Lower leg skin (tissue), 3 donors: ENCODE measurements at regions not wholly inside any gene's neighbourhood (a gene's known extent, or its start where the extent isn't known, plus 50 kb on each side); places are given as distances from the start of the nearest gene placed in this dataset.

ENCODE experiments used
- CTCF ChIP-seq, 3 donors: fragments of 450-650 bp; IDR thresholded peaks; one replicate each; pipeline ENCODE4 v1.5.1; 2016; ENCODE audit warnings: antibody characterized with exemption in 3 of 3, mild to moderate bottlenecking in 3 of 3, moderate library complexity in 2 of 3
- POLR2A ChIP-seq, 2 donors: fragments of 450-650 bp; IDR thresholded peaks; one replicate each; pipeline ENCODE4 v1.6.1; 2016 to 2017; ENCODE audit warnings: antibody characterized with exemption in 2 of 2, mild to moderate bottlenecking in 1 of 2, moderate library complexity in 1 of 2

GRCh38 chr3:166446986-166447385 is 609.8 kb upstream of the BCHE start:
- no peak for TF ChIP-seq POLR2A (IDR thresholded peaks at IDR 0.05)
- no peak for TF ChIP-seq CTCF (IDR thresholded peaks at IDR 0.05)
